ENCODE measurements at regions not wholly inside any gene's neighbourhood (a gene's known extent, or its start where the extent isn't known, plus 50 kb on each side); places are given as distances from the start of the nearest gene placed in this dataset.
"Not testable (repeated sequence)": the region's sequence is repeated elsewhere in the genome, so short reads cannot be mapped to it uniquely, and the experiment has no call there.

DNA sequence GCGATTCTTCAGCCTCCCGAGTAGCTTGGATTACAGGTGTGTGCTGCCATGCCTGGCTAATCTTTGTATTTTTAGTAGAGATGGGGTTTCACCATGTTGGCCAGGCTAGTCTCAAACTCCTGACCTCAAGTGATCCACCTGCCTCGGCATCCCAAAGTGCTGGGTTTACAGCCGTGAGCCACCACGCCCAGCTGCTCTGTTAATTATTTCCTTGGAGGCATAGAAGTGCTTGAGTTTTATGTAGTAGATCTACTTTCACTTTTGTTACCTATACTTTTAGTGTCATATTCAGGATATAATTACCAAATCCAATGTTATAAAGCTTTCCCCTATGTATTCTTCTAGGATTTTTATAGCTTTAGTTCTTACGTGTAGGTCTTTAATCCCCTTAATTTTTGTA is 1093.0 kb downstream of the GATA3 start:
- H3K27ac Mint-ChIP-seq: no peak overlapping the region
- no peak overlapping the region for H3K4me3 Mint-ChIP-seq
- Histone ChIP-seq H3K9me3 (ENCODE audit: control insufficient read depth in 2 of 2, low read length in 2 of 2) (peaks cover 0 to 3% of the 10 kb centered on the region in 2 experiments), H3K27me3 (ENCODE audit: control insufficient read depth, insufficient read depth, low read length) (no peaks in the 10 kb centered on the region), H3K4me1 (ENCODE audit: control insufficient read depth, insufficient read depth, low read length, poor library complexity, severe bottlenecking) (no peaks in the 10 kb centered on the region), H3K27ac (ENCODE audit: insufficient read depth, low read length, poor library complexity, severe bottlenecking) (no peak overlapping the region), H3K36me3 (ENCODE audit: control insufficient read depth, insufficient read depth, low read length) (no peaks in the 10 kb centered on the region), H3K4me3 (ENCODE audit: low read depth, low read length) (no peak overlapping the region)
- H3K4me1 Mint-ChIP-seq: no peaks in the 10 kb centered on the region
- H3K36me3 Mint-ChIP-seq: no peaks in the 10 kb centered on the region
- no peak for DNase-seq
- peaks cover 10% of the 10 kb centered on the region for H3K27me3 Mint-ChIP-seq
- ATAC-seq (ENCODE audit: low read depth in 2 of 2): no peak
- H3K9me3 Mint-ChIP-seq: peaks cover 0 to 8% (median 0%) of the 10 kb centered on the region in 7 donors

DNA sequence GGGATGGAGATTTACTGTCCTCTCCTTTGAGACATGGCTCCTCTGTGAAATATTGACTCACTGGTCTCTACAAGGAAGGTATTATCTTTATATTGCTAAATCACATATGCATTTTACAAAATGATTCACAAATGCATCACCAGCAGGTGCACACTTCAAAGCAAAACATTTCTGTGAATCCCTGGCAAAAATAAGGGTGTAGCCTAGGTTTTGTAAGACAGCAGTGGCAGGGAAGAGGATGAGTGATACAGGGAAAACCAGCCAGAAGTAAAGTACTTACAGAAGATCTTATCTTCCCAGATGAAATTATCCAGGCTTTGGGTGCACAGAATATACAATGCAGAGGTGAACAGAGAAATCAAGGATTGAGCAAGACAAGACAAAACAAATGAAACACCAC is 1094.6 kb downstream of the GATA3 start:
- Histone ChIP-seq H3K27me3 (ENCODE audit: control insufficient read depth, insufficient read depth, low read length) (no peaks in the 10 kb centered on the region), H3K9me3 (ENCODE audit: control insufficient read depth in 2 of 2, low read length in 2 of 2) (peaks cover 0 to 3% of the 10 kb centered on the region in 2 experiments), H3K4me3 (ENCODE audit: low read depth, low read length) (no peak overlapping the region), H3K27ac (ENCODE audit: insufficient read depth, low read length, poor library complexity, severe bottlenecking) (no peak overlapping the region), H3K36me3 (ENCODE audit: control insufficient read depth, insufficient read depth, low read length) (no peaks in the 10 kb centered on the region), H3K4me1 (ENCODE audit: control insufficient read depth, insufficient read depth, low read length, poor library complexity, severe bottlenecking) (no peaks in the 10 kb centered on the region)
- no peaks in the 10 kb centered on the region for H3K4me1 Mint-ChIP-seq
- no peak for ATAC-seq (ENCODE audit: low read depth in 2 of 2)
- no peak overlapping the region for H3K4me3 Mint-ChIP-seq
- peaks cover 10% of the 10 kb centered on the region for H3K27me3 Mint-ChIP-seq
- DNase-seq: no peak
- peaks cover 0 to 8% (median 0%) of the 10 kb centered on the region in 7 donors for H3K9me3 Mint-ChIP-seq
- no peaks in the 10 kb centered on the region for H3K36me3 Mint-ChIP-seq
- H3K27ac Mint-ChIP-seq: no peak overlapping the region

DNA sequence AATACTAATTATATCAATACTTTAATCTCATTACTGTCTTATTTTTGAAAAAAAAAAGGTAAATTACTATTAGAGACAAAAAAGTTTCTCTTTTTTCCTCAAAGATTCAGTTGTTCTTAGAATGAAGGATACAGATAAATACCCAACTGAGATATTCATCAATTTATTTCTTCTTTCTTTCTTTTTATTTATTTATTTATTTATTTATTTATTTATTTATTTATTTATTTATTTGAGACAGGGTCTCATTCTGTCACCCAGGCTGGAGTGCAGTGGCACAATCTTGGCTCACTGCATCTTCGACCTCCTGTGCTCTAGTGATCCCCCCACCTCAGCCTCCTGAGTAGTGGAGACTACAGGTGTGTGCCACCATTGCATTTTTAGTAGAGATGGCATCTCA is 1098.6 kb downstream of the GATA3 start:
- H3K4me3 Mint-ChIP-seq; H3K4me3 ChIP-seq (ENCODE audit: low read depth, low read length); H3K4me1 ChIP-seq (ENCODE audit: control insufficient read depth, insufficient read depth, low read length, poor library complexity, severe bottlenecking); H3K27ac ChIP-seq (ENCODE audit: insufficient read depth, low read length, poor library complexity, severe bottlenecking); H3K27ac Mint-ChIP-seq; DNase-seq; ATAC-seq (ENCODE audit: low read depth in 2 of 2); H3K27me3 Mint-ChIP-seq; H3K36me3 Mint-ChIP-seq; H3K9me3 ChIP-seq (ENCODE audit: control insufficient read depth in 2 of 2, low read length in 2 of 2); H3K4me1 Mint-ChIP-seq; H3K36me3 ChIP-seq (ENCODE audit: control insufficient read depth, insufficient read depth, low read length); H3K9me3 Mint-ChIP-seq; H3K27me3 ChIP-seq (ENCODE audit: control insufficient read depth, insufficient read depth, low read length): not testable (repeated sequence)

DNA sequence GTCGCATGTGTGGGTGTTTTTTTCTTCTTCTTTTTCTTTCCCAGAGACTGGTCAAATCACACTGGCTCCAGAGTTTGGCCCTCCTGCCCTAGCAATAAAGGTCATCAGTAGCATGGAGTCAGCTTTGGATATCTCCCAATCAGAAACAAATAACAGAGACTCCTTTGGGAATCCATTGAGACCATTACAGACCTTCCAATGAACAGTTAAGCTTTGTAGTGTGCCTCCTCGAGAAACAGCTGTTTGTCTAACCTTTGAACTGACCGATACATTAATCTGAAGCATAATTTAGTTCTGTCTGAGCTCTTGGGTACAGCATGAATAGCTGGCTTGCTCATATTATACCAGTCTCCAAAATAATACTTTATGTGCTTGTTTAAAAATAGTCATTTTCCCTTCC is 1103.2 kb downstream of the GATA3 start:
- Histone ChIP-seq H3K9me3 (ENCODE audit: control insufficient read depth in 2 of 2, low read length in 2 of 2) (peaks cover 0 to 10% of the 10 kb centered on the region in 2 experiments), H3K4me3 (ENCODE audit: low read depth, low read length) (no peak overlapping the region), H3K27ac (ENCODE audit: insufficient read depth, low read length, poor library complexity, severe bottlenecking) (no peak overlapping the region), H3K4me1 (ENCODE audit: control insufficient read depth, insufficient read depth, low read length, poor library complexity, severe bottlenecking) (no peaks in the 10 kb centered on the region), H3K36me3 (ENCODE audit: control insufficient read depth, insufficient read depth, low read length) (no peaks in the 10 kb centered on the region), H3K27me3 (ENCODE audit: control insufficient read depth, insufficient read depth, low read length) (no peaks in the 10 kb centered on the region)
- DNase-seq (no peak), ATAC-seq (ENCODE audit: low read depth in 2 of 2) (no peak)
- no peak overlapping the region for H3K27ac Mint-ChIP-seq
- H3K36me3 Mint-ChIP-seq: no peaks in the 10 kb centered on the region
- no peak overlapping the region for H3K4me3 Mint-ChIP-seq
- H3K9me3 Mint-ChIP-seq: peaks cover 0 to 18% (median 1%) of the 10 kb centered on the region in 7 donors
- H3K4me1 Mint-ChIP-seq: no peaks in the 10 kb centered on the region
- H3K27me3 Mint-ChIP-seq: no peaks in the 10 kb centered on the region

DNA sequence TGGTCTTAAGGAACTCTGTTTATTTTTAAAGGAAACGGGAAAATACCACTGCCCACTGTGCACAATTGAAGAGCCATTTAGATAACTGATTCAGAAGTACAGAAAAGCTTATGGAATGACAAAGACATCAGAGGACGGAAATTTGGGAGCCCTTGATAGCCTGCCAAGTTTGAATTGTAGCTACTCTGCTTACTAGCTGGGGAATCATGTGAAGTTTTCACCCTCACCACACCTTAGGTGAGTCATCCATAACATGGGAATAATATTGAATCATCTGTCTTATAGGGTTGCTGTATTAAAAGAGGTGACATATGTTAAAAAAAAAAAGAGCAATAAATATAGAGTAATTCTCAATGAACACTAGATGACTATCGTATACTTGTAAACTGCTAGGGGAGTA is 1104.2 kb downstream of the GATA3 start:
- H3K9me3 Mint-ChIP-seq: peaks cover 0 to 18% (median 2%) of the 10 kb centered on the region in 7 donors

DNA sequence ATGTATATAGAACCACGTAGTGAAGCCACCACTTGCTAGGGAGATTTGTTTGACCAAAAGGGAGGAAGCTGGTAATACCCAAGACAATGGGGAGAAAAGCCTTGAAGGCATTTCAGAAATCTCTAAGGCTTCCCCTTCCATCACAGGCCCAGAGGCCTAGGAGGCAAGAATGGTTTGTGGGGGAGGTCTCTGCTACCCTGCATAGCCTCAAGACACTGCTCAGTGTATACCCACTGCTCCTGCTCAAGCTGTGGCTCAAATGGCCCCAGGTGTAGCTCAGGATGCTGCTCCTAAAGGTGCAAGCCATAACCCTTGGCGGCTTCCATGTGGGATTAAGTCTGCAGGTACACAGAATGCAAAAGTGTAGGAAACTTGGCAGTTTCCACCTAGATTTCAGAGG is 1105.8 kb downstream of the GATA3 start:
- Histone ChIP-seq H3K4me3 (ENCODE audit: low read depth, low read length) (no peak overlapping the region), H3K9me3 (ENCODE audit: control insufficient read depth in 2 of 2, low read length in 2 of 2) (peaks cover 0 to 10% of the 10 kb centered on the region in 2 experiments), H3K36me3 (ENCODE audit: control insufficient read depth, insufficient read depth, low read length) (no peaks in the 10 kb centered on the region), H3K27ac (ENCODE audit: insufficient read depth, low read length, poor library complexity, severe bottlenecking) (no peak overlapping the region), H3K4me1 (ENCODE audit: control insufficient read depth, insufficient read depth, low read length, poor library complexity, severe bottlenecking) (no peaks in the 10 kb centered on the region), H3K27me3 (ENCODE audit: control insufficient read depth, insufficient read depth, low read length) (no peaks in the 10 kb centered on the region)
- Mint-ChIP-seq H3K9me3 (peaks cover 0 to 24% (median 2%) of the 10 kb centered on the region in 7 donors), H3K27me3 (no peaks in the 10 kb centered on the region), H3K4me3 (no peak overlapping the region), H3K36me3 (no peaks in the 10 kb centered on the region), H3K27ac (no peak overlapping the region), H3K4me1 (peaks cover 7 to 8% (median 8%) of the 10 kb centered on the region in 4 donors)
- ATAC-seq (ENCODE audit: low read depth in 2 of 2) (no peak), DNase-seq (no peak)

More for the DNA sequence above, 1104.2 kb downstream of the GATA3 start:
- Mint-ChIP-seq H3K27me3 (no peaks in the 10 kb centered on the region), H3K4me3 (no peak overlapping the region), H3K4me1 (peaks cover 4 to 5% (median 5%) of the 10 kb centered on the region in 4 donors), H3K27ac (no peak overlapping the region), H3K36me3 (no peaks in the 10 kb centered on the region)
- peaks cover 0 to 10% of the 10 kb centered on the region in 2 experiments for H3K9me3 ChIP-seq (ENCODE audit: control insufficient read depth in 2 of 2, low read length in 2 of 2)
- H3K27ac ChIP-seq (ENCODE audit: insufficient read depth, low read length, poor library complexity, severe bottlenecking): no peak overlapping the region
- no peak overlapping the region for H3K4me3 ChIP-seq (ENCODE audit: low read depth, low read length)
- no peaks in the 10 kb centered on the region for H3K27me3 ChIP-seq (ENCODE audit: control insufficient read depth, insufficient read depth, low read length)
- H3K4me1 ChIP-seq (ENCODE audit: control insufficient read depth, insufficient read depth, low read length, poor library complexity, severe bottlenecking): no peaks in the 10 kb centered on the region
- H3K36me3 ChIP-seq (ENCODE audit: control insufficient read depth, insufficient read depth, low read length): no peaks in the 10 kb centered on the region
- DNase-seq (no peak), ATAC-seq (ENCODE audit: low read depth in 2 of 2) (no peak)

DNA sequence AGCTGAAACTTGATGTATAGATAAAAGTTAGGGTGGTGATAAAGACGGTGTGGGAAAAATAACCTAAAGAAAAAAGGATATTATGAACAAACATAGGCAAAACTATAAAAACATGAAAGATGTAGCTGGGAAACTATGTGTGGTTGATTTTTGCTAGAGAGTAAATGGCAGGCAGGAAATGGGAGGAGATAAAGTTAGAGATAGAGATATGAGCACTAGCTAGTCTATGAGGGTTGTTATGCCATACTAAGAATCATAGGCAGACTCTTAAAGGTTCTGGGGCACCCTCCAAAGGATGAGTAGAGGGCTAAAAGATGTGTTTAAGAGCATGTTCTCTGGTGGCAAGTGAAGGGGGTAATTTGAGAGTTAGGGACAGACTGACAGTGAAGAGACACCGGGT is 1109.2 kb downstream of the GATA3 start:
- Histone ChIP-seq H3K27me3 (ENCODE audit: control insufficient read depth, insufficient read depth, low read length) (no peaks in the 10 kb centered on the region), H3K27ac (ENCODE audit: insufficient read depth, low read length, poor library complexity, severe bottlenecking) (no peak overlapping the region), H3K4me1 (ENCODE audit: control insufficient read depth, insufficient read depth, low read length, poor library complexity, severe bottlenecking) (no peaks in the 10 kb centered on the region), H3K4me3 (ENCODE audit: low read depth, low read length) (no peak overlapping the region), H3K9me3 (ENCODE audit: control insufficient read depth in 2 of 2, low read length in 2 of 2) (peaks cover 0 to 10% of the 10 kb centered on the region in 2 experiments), H3K36me3 (ENCODE audit: control insufficient read depth, insufficient read depth, low read length) (no peaks in the 10 kb centered on the region)
- Mint-ChIP-seq H3K36me3 (no peaks in the 10 kb centered on the region), H3K4me1 (peaks cover 7 to 22% (median 14%) of the 10 kb centered on the region in 4 donors), H3K9me3 (peaks cover 0 to 24% (median 4%) of the 10 kb centered on the region in 7 donors), H3K4me3 (no peak overlapping the region), H3K27ac (no peak overlapping the region), H3K27me3 (peaks cover 4% of the 10 kb centered on the region)
- DNase-seq: no peak
- ATAC-seq (ENCODE audit: low read depth in 2 of 2): no peak

DNA sequence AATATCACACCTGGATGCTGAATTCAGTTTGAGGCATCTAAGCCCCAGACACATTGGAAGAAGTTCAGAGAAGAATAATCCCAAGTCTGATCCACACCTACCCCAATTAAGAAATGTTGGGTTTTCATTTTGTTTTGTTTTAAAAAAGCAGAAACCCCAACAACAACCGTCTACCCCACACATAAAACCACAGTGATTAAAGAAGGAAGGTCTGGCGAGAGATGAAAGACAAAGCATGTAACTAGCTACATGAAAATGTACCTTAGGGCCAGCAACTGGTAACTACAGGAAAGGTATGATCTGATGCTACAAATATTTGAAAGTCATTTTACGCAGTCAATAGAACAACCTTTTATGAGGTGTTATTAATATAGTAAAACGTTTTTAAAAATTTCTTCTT is 1112.3 kb downstream of the GATA3 start:
- H3K4me1 ChIP-seq (ENCODE audit: control insufficient read depth, insufficient read depth, low read length, poor library complexity, severe bottlenecking): no peaks in the 10 kb centered on the region
- ATAC-seq (ENCODE audit: low read depth in 2 of 2) (no peak), DNase-seq (no peak)
- Mint-ChIP-seq H3K27me3 (peaks cover 14% of the 10 kb centered on the region), H3K4me1 (peaks cover 7 to 22% (median 14%) of the 10 kb centered on the region in 4 donors), H3K4me3 (no peak overlapping the region), H3K27ac (no peak overlapping the region), H3K36me3 (no peaks in the 10 kb centered on the region), H3K9me3 (peaks cover 0 to 5% (median 4%) of the 10 kb centered on the region in 7 donors)
- no peaks in the 10 kb centered on the region for H3K9me3 ChIP-seq (ENCODE audit: control insufficient read depth in 2 of 2, low read length in 2 of 2)
- peaks cover 2% of the 10 kb centered on the region for H3K27me3 ChIP-seq (ENCODE audit: control insufficient read depth, insufficient read depth, low read length)
- H3K4me3 ChIP-seq (ENCODE audit: low read depth, low read length): no peak overlapping the region
- H3K27ac ChIP-seq (ENCODE audit: insufficient read depth, low read length, poor library complexity, severe bottlenecking): no peak overlapping the region
- H3K36me3 ChIP-seq (ENCODE audit: control insufficient read depth, insufficient read depth, low read length): no peaks in the 10 kb centered on the region
